ENCODE measurements at regions not wholly inside any gene's neighbourhood (a gene's known extent, or its start where the extent isn't known, plus 50 kb on each side); places are given as distances from the start of the nearest gene placed in this dataset.
"Not testable (repeated sequence)": the region's sequence is repeated elsewhere in the genome, so short reads cannot be mapped to it uniquely, and the experiment has no call there.

- no peak for DNase-seq
Observed at GRCh38 chr2:219727771-219728429, 100.5 kb downstream of the SLC4A3 start.

GRCh38 chr2:219728991-219729487, 101.6 kb downstream of the SLC4A3 start:
- DNase-seq, result no peak

- DNase-seq, result no peak
Observed at GRCh38 chr2:219731173-219731572, 103.7 kb downstream of the SLC4A3 start.

GRCh38 chr2:219733106-219733505, 105.7 kb downstream of the SLC4A3 start:
- no peak for DNase-seq

GRCh38 chr2:219733746-219734145, 106.3 kb downstream of the SLC4A3 start:
- DNase-seq, result no peak

- peak; percentile 47 to 56 (median 52) for DNase-seq
Observed at GRCh38 chr2:219736209-219736608, 108.8 kb downstream of the SLC4A3 start.

- no peak for DNase-seq
Observed at GRCh38 chr2:219737270-219737691, 109.9 kb downstream of the SLC4A3 start.

GRCh38 chr2:219739066-219739465, 111.6 kb downstream of the SLC4A3 start:
- DNase-seq, result no peak

GRCh38 chr2:219739866-219740440, 112.5 kb downstream of the SLC4A3 start:
- DNase-seq, result no peak

- DNase-seq, result no peak
Observed at GRCh38 chr2:219743548-219743947, 116.1 kb downstream of the SLC4A3 start.

GRCh38 chr2:219744066-219744465, 116.6 kb downstream of the SLC4A3 start:
- DNase-seq, result no peak

- DNase-seq, result no peak
Observed at GRCh38 chr2:219744600-219744999, 117.2 kb downstream of the SLC4A3 start.

- DNase-seq, result no peak
Observed at GRCh38 chr2:219747637-219748036, 120.2 kb downstream of the SLC4A3 start.

- no peak for DNase-seq
Observed at GRCh38 chr2:219748671-219749570, 121.5 kb downstream of the SLC4A3 start.

- not testable (repeated sequence) for DNase-seq
Observed at GRCh38 chr2:219751121-219751520, 123.7 kb downstream of the SLC4A3 start.

GRCh38 chr2:219752726-219753125, 125.3 kb downstream of the SLC4A3 start:
- no peak for DNase-seq

- DNase-seq, result no peak
Observed at GRCh38 chr2:219758907-219759680, 131.7 kb downstream of the SLC4A3 start.

GRCh38 chr2:219759801-219760200, 132.4 kb downstream of the SLC4A3 start:
- no peak for DNase-seq

- peak in 2 of 4 experiments; percentile 7 to 10 for DNase-seq
Observed at GRCh38 chr2:219765231-219765911, 137.9 kb downstream of the SLC4A3 start.

- no peak for DNase-seq
Observed at GRCh38 chr2:219766658-219767057, 139.2 kb downstream of the SLC4A3 start.

GRCh38 chr2:219769090-219769910, 141.9 kb downstream of the SLC4A3 start:
- no peak for DNase-seq

Data from suppressor macrophage (primary cell).